ENCODE measurements at regions not wholly inside any gene's neighbourhood (a gene's known extent, or its start where the extent isn't known, plus 50 kb on each side); places are given as distances from the start of the nearest gene placed in this dataset.
A peak's percentile ranks its signal among the peaks of the same experiment; 100 is the strongest.

- peak; percentile 22 for DNase-seq (ENCODE audit: low read depth)
Measured at GRCh38 chr6:143594647-143595046, 83.1 kb upstream of the PHACTR2 start.

GRCh38 chr6:143592335-143592734 is 80.8 kb upstream of the FUCA2 start:
- DNase-seq (ENCODE audit: low read depth), result no peak

- no peak for DNase-seq (ENCODE audit: low read depth)
Measured at GRCh38 chr6:143591441-143591840, 79.9 kb upstream of the FUCA2 start.

GRCh38 chr6:143589162-143589561 is 77.6 kb upstream of the FUCA2 start:
- no peak for DNase-seq (ENCODE audit: low read depth)

- no peak for DNase-seq (ENCODE audit: low read depth)
Measured at GRCh38 chr6:143586557-143586956, 75.0 kb upstream of the FUCA2 start.

- no peak for DNase-seq (ENCODE audit: low read depth)
Measured at GRCh38 chr6:143585716-143586115, 74.2 kb upstream of the FUCA2 start.

- no peak for DNase-seq (ENCODE audit: low read depth)
Measured at GRCh38 chr6:143585241-143585640, 73.7 kb upstream of the FUCA2 start.

- DNase-seq (ENCODE audit: low read depth), result peak; percentile 75
Measured at GRCh38 chr6:143583542-143584327, 72.2 kb upstream of the FUCA2 start.

- peak; percentile 51 for DNase-seq (ENCODE audit: low read depth)
Measured at GRCh38 chr6:143581835-143582480, 70.4 kb upstream of the FUCA2 start.

GRCh38 chr6:143579703-143580102 is 68.2 kb upstream of the FUCA2 start:
- DNase-seq (ENCODE audit: low read depth), result peak; percentile 93

GRCh38 chr6:143578054-143578453 is 66.5 kb upstream of the FUCA2 start:
- no peak for DNase-seq (ENCODE audit: low read depth)

GRCh38 chr6:143575901-143576426 is 64.4 kb upstream of the FUCA2 start:
- no peak for DNase-seq (ENCODE audit: low read depth)

- DNase-seq (ENCODE audit: low read depth), result peak; percentile 82
Measured at GRCh38 chr6:143575440-143575839, 63.9 kb upstream of the FUCA2 start.

GRCh38 chr6:143570147-143570853 is 58.8 kb upstream of the FUCA2 start:
- no peak for DNase-seq (ENCODE audit: low read depth)

GRCh38 chr6:143569040-143569439 is 57.5 kb upstream of the FUCA2 start:
- DNase-seq (ENCODE audit: low read depth), result peak; percentile 41

GRCh38 chr6:143564484-143565017 is 53.0 kb upstream of the FUCA2 start:
- no peak for DNase-seq (ENCODE audit: low read depth)

GRCh38 chr6:143562143-143562542 is 50.6 kb upstream of the FUCA2 start:
- DNase-seq (ENCODE audit: low read depth), result no peak
